NCI-H446 treated with DMSO at 0.1 percent for 48 hours (cell line): ENCODE measurements at regions not wholly inside any gene's neighbourhood (a gene's known extent, or its start where the extent isn't known, plus 50 kb on each side); places are given as distances from the start of the nearest gene placed in this dataset.
A peak's percentile ranks its signal among the peaks of the same experiment; 100 is the strongest.
"Not testable (repeated sequence)": the region's sequence is repeated elsewhere in the genome, so short reads cannot be mapped to it uniquely, and the experiment has no call there.

Source experiments
- DNase-seq: peaks from one replicate; lab custom pipeline; 2025; lab: John Stamatoyannopoulos, UW

GRCh38 chr13:50645092-50645491 is 198.4 kb downstream of the DLEU7 start:
- DNase-seq, result no peak

DNA sequence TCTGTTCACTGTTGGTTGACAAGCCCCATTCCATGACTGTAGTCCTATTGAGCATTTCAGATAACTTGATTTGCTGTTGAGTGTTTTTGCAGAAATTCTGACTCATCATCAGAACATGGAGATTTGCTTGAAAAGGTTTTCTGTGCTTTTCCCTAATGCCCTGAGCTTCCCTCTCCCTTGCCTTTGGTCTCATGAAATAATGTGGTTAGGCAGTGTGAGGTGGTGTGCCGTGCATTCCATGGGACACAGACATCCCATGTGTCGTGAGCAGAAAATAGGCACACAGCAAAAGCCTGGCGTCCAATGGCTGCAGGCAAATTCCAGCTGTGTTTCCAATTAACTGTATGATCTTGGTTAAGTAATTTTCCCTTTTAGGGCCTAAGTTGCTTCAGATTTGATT is 197.4 kb downstream of the DLEU7 start:
- no peak for DNase-seq

DNA sequence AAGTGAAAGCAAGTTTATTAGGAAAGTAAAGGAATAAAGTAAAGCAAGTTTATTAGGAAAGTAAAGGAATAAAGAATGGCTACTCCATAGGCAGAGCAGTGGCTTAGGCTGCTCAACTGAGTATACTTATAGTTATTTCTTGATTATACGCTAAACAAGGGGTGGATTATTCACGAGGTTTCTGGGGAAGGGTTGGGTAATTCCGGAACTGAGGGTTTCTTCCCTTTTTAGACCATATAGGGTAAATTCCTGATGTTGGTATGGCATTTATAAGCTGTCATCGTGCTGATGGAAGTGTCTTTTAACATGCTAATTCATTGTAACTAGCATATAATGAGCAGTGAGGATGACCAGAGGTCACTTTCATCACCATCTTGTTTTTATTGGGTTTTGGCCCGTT is 194.3 kb downstream of the DLEU7 start:
- no peak for DNase-seq

DNA sequence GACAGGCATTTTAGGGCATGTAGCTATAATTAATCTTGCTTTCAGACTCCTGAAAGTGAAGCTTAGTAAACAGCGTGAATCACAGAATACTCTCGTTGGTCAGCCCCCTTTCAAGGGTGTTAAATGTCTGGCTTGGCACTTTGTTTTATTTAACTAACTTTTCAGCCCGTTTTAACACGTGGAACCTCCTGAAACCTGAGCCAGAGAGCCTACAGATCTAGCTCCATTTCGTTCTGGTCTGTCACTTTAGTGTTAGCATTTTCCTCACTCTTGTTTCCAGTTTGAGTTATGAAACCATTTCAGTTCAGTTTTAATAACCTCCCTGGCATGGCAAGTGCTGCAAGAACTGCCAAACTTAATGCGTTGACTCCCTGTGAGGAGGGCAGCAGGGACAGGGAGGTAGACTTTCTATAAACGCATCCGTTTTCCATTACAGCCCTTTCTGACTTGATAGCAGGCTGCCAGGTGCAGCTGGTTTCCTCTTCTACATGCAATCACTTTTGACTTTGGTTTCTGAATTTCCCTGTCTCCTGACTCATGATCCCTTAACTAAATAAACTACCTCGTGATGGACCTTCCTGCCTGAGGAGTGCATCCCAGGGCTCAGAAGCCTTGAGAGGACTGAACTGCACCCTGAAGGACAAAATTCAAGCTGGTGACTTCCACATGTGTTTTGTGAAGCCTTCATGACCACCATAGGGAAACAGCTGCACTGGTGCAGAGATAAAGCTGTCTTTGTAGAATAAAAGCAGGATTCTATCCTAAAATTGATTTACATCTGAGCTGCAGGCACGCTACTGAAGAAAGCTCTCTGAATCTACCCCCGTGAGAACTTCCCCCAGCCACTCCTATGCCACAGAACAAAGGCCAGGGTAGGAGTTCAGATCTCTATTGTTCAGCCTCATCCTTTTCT is 192.6 kb downstream of the DLEU7 start:
- no peak for DNase-seq

- no peak for DNase-seq
Measured at GRCh38 chr13:50651922-50652321, 191.6 kb downstream of the DLEU7 start.

DNA sequence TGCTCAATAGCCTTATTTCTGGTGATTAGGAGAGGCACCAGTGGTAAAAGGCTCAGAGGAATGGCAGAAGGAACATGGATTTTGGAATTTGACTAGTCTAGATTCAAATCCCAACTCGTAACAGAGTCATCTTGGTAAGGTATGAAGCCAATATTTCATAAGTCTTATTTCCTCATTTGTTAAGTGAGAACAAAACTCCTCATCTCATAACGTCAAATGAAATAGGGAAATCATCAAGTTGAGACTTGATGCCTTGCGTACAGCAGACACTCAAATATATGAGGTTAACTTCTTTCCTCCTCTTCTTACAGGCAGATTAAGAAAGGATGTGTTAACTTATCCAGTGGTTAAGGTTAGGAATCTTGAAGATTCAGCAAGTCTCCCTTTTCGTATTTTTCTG is 189.2 kb downstream of the DLEU7 start:
- DNase-seq, result no peak

- DNase-seq, result not testable (repeated sequence)
Measured at GRCh38 chr13:50661881-50662280, 181.6 kb downstream of the DLEU7 start.

GRCh38 chr13:50664951-50665350 is 178.5 kb downstream of the DLEU7 start:
- no peak for DNase-seq

DNA sequence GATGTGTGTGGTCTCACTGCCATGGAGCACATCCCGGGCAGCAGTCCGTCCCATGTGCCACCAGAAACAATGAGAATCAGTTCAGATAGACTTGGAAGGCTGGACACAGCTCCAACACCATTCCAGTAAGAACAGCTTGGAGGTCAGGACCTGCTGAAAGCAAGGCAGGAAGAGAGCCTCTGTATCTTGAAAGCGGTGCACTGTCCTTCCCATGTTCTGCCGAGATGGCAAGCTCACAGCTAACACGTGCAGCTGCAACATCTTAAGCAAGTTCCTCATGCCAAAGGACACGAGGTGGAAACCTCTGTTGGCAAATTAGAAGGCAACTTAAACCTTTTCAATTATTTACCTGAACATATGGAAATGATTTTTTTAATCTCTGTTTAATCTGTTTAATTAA is 175.4 kb downstream of the DLEU7 start:
- no peak for DNase-seq

GRCh38 chr13:50668691-50669271 is 174.7 kb downstream of the DLEU7 start:
- DNase-seq, result peak; percentile 35

GRCh38 chr13:50670272-50670671 is 173.2 kb downstream of the DLEU7 start:
- DNase-seq, result no peak

DNA sequence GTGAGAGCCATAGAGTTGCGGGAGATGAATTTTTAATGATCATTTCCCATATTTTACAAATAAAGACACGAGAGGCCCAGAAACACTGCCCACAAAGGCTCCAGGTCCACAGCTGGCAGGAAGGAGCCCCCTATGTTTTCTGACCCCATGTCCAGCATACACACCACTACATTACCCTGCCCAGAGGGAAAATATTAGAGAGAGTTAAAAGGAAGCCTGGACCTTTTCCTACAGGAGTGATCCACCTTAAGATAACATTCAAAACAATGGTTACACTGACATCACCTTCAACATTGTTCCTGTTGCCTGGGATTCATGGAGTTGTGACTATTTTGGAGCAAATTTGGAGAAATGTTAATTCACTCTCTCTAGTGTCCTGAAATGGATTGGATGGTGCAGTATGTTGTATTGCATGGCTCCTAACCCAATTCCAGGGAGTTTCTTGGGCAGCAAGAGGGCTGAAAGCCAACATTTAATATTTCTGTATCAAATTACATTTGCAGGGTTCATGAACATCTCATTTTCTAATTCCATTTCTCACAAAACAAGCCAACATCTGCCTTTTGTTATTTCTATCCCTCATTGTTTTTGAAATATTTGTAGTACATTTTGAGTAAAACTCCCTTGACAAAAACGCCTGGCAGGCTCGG is 172.5 kb downstream of the DLEU7 start:
- no peak for DNase-seq

GRCh38 chr13:50671497-50671850 is 172.0 kb downstream of the DLEU7 start:
- no peak for DNase-seq

GRCh38 chr13:50672025-50672424 is 171.5 kb downstream of the DLEU7 start:
- DNase-seq, result no peak

- DNase-seq, result no peak
Measured at GRCh38 chr13:50675651-50676050, 167.8 kb downstream of the DLEU7 start.

- no peak for DNase-seq
Measured at GRCh38 chr13:50676602-50677001, 166.9 kb downstream of the DLEU7 start.

DNA sequence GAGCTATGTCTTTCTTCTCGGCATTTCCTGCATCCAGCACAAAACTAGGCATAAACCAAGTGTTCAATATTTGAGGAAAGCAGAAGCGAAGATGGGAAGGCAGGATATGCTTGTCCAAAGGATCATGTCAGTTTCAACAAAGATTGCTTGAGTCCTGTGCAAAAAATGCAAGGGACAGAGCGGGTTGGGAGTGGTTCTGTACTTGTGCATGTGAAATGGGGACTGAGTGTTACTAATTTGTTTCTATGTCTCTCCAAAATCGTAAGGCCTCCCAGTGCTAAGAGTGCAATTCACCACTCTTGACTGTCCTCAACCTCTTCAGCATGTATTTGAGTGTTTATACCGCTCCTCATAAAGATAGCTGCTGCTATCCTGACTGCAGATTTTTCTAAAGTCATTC is 166.2 kb downstream of the DLEU7 start:
- DNase-seq, result no peak

- DNase-seq, result peak; percentile 88
Measured at GRCh38 chr13:50677687-50678463, 165.6 kb downstream of the DLEU7 start.

GRCh38 chr13:50678464-50679162 is 164.9 kb downstream of the DLEU7 start:
- no peak for DNase-seq

DNA sequence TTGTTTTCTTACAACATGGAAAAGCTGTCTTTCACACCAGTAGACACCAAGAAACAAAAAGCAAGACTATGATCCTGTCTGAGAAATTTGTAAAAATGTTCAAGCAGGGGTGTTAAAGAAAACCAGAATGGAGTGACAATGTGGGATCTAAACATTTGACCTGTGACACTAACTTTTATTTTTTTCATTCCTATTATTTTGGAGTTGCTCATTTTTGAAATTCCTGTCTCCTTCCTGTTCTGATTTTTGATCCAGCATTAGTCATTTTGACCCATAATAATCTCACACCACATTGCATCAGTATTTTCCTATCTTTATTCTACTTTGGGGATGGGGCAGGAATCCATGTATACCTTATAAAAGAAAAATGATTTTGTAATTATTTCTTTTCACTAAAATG is 164.2 kb downstream of the DLEU7 start:
- DNase-seq, result no peak

GRCh38 chr13:50682002-50682401 is 161.5 kb downstream of the DLEU7 start:
- no peak for DNase-seq

DNA sequence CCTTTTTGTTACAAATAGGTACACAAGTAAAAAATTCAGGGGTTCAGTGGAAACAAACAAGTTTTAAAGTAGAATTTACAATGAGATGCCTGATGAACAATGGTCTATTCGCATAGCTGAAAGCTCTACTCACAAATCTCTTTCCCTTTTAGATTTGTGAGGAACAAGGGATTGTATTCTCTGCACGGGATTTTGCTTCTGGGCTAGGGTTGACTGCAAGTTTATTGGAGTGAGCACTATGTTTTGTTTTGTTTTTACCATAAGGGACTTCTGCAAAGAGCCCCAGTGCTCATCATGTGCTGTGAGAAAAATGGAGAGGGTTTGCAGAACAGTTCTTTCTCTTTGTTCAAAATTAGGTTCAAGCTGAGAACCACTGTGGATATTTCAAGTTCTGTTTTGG is 160.5 kb downstream of the DLEU7 start:
- DNase-seq, result no peak
